ENCODE measurements at regions not wholly inside any gene's neighbourhood (a gene's known extent, or its start where the extent isn't known, plus 50 kb on each side); places are given as distances from the start of the nearest gene placed in this dataset.
A peak's percentile ranks its signal among the peaks of the same experiment; 100 is the strongest.
"Not testable (repeated sequence)": the region's sequence is repeated elsewhere in the genome, so short reads cannot be mapped to it uniquely, and the experiment has no call there.

DNA sequence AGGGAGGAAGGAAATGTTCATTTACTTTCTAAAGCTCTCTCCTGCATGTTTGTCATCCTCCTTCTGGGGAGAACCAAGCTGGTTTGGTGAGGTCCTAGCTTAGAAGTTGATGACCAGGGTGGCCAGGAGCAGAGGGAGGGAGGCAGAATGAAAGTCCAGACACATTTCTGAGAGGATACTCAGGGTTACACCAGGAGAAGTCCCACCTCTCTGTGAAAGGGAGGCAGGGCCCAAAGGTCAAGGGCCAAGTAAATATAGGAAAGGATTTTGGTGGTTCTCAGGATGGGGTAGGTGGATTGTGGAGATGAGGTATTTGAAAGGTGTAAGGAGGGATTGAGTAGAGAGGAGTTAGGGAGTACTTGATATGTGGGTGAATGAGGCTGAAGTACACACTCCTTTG lies 58.0 kb upstream of the FBXO11 start:
- DNase-seq, result no peak

GRCh38 chr2:47964722-47965434 lies 58.6 kb upstream of the FBXO11 start:
- peak in 1 of 2 experiments; percentile 13 for DNase-seq

GRCh38 chr2:47976728-47977127 lies 70.4 kb upstream of the FBXO11 start:
- DNase-seq, result not testable (repeated sequence)

GRCh38 chr2:47984041-47984440 lies 77.7 kb upstream of the FBXO11 start:
- peak in 1 of 2 experiments; percentile 24 for DNase-seq

GRCh38 chr2:47990503-47990902 lies 84.2 kb upstream of the FBXO11 start:
- DNase-seq, result no peak

DNA sequence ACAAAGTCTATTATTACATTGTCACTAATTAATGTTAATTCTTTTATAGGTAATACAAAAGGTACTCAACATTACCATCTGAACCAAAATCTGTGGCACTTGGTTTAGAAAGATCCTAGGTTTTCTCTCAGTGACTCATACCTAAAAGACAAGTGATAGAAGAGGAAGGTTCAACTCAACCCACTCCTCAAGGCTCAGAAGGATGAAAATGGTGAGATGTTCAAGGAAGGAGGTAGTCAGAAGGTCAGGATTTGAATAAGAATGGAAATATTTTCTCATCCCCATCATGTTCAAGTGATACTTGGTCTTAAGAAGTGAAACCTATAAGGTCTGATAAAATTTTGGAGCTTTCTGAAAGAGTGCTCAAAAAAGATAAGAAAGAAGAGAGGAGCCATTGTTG lies 86.4 kb upstream of the FBXO11 start:
- DNase-seq, result no peak

DNA sequence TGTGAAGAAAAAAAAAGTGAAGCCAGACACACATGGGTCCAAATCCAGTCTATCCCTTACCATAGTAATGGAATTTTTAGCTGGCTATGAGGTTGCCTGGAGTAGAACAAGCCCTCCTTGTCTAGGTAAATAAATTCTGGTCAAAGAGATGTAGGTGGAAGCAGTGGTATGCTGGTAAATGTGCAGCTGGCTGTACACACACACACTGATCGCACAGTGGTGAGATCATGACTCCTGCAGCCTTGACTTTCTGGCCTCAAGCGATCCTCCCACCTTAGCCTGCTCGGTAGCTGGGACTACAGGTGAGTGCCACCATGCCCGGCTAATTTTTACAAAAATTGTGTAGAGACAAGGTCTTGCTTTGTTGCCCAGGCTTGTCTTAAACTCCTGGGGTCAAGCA lies 90.5 kb upstream of the FBXO11 start:
- no peak for DNase-seq

DNA sequence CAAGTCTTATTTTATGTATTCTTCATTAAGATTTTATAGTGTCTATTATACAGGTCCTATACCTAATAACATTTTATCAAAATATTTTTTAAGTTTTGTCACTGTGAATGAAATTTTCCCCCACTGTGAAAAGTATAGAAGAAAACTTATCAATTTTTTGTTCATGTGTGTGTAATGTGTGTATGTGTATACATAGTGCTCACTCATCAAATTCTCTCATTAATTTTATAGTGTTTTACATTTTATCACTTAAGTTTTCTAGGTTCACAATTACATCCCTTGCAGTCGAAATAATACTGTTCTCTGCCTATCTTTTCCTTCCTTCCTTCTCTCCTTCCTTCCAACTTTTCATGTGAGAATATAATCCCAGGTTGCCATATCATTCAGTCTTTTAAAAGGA lies 93.2 kb upstream of the FBXO11 start:
- no peak for DNase-seq

GRCh38 chr2:48001498-48001897 lies 95.2 kb upstream of the FBXO11 start:
- DNase-seq, result no peak

GRCh38 chr2:48006094-48006493 lies 99.8 kb upstream of the FBXO11 start:
- DNase-seq, result no peak

DNA sequence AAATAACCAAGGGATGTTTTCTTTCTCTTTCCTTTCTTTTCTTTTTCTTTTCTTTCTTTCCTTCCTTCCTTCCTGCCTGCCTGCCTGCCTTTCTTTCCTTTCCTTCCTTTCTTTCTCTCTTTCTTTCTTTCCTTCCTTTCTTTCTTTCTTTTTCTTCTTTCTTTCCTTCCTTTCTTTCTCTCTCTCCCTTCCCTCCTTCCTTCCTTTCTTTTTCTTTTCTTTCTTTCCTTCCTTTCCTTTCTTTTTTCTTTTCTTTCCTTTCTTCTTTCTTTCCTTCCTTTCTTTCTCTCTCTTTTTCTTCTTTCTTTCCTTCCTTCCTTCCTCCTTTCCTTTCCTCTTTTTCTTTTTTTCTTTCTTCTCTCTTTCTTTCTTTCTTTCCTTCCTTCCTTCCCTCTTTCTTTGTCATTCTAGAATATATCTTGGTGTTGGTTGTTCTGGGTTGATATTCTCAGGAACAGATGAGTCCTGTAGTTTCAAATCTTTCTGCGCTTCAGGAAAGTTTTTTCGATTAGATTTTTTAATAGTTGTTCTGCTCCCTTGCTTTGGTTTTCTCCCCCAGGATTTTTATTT lies 101.5 kb upstream of the FBXO11 start:
- no peak for DNase-seq

GRCh38 chr2:48009256-48009655 lies 103.0 kb upstream of the FBXO11 start:
- DNase-seq, result no peak

- DNase-seq, result no peak
Measured at GRCh38 chr2:48015421-48015820, 109.1 kb upstream of the FBXO11 start.

GRCh38 chr2:48016225-48017019 lies 110.1 kb upstream of the FBXO11 start:
- DNase-seq, result peak in 1 of 2 experiments; percentile 6

DNA sequence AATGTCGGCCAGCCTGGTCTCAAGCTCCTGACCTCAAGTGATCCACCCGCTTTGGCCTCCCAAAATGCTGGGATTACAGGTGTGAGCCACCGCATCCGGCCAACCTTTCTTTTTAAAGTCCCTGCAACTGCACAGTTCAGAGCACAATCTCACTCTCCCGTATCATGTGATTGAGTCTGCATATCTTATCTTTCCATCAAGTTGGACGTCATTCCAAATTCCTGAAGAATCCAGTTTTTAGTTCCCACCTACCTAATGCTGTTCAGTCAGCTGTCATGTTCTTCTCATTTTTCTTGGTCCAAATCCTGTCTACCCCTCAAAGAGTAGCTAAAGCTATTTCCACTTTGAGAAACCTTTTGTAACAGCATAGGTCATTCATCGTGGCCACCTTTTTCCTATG lies 110.8 kb upstream of the FBXO11 start:
- no peak for DNase-seq

DNA sequence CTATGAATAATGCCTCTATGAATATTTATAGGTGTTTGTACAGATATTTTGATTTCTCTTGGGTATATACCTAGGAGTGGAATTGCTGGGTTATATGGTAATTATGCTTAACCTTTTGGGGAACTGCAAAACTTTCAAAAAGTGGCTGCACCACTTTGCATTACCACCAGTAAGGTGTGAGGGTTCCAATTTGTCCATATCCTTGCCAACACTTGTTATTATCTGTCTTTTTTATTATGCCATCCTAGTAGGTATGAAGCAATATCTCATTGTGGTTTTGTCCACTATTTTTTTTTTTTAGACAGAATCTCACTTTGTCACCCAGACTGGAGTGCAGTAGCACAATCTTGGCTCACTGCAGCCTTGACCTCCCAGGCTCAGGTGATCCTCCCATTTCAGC lies 112.2 kb upstream of the FBXO11 start:
- no peak for DNase-seq

- no peak for DNase-seq
Measured at GRCh38 chr2:48026865-48027264, 120.6 kb upstream of the FBXO11 start.

DNA sequence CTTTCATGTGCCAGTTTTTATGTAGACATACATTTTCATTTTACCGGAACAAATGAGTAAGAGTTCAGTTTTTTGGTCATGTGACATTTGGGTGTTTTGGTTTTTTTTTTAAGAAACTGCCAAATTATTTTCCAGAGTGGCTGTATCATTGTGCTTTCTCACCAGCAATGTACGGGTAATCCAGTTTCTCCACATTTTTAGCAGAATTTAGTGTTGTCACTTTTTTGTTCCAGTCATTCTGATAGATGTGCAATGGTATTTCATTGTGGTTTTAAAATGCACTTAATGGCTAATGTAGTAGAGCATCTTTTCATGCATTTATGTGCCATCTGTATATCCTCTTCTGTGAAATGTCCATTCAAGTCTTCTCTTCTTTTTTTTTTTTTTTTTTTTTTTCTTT lies 126.5 kb upstream of the FBXO11 start:
- DNase-seq, result no peak

DNA sequence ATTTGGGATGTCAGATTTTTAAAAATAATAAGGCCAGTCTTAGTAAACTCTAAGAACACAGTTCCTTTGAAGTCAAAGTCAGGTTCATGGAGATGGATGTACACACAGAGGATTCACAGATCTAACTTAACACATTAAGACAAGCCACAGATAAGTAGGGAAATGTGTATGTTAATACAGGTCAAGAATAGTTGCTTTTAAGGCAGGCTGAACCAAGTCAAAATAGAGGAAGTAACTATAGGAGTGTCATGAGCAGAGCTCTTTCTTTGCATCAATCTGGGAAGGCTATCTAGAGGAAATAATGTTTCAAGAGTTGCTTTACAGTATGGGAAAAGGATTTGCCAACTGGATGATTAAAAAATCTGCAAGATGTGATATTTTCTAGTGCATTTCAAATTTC lies 128.0 kb upstream of the FBXO11 start:
- no peak for DNase-seq

DNA sequence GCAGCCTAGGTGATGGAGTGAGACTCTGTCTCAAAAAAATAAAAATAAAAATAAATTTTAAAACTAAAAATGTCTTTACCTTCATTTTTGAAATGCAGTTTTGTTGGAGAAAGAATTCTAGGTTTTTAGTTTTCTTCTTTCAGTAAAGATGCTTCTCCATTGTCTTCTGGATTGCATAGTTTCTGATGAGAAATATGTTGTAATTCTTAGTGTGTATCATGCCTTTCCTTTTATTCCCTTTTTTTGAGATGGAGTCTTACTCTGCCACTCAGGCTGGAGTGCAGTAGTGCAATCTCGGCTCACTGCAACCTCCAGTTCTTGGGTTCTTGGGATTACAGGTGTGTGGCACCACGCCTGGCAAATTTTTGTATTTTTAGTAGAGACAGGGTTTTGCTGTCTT lies 130.0 kb upstream of the FBXO11 start:
- no peak for DNase-seq

DNA sequence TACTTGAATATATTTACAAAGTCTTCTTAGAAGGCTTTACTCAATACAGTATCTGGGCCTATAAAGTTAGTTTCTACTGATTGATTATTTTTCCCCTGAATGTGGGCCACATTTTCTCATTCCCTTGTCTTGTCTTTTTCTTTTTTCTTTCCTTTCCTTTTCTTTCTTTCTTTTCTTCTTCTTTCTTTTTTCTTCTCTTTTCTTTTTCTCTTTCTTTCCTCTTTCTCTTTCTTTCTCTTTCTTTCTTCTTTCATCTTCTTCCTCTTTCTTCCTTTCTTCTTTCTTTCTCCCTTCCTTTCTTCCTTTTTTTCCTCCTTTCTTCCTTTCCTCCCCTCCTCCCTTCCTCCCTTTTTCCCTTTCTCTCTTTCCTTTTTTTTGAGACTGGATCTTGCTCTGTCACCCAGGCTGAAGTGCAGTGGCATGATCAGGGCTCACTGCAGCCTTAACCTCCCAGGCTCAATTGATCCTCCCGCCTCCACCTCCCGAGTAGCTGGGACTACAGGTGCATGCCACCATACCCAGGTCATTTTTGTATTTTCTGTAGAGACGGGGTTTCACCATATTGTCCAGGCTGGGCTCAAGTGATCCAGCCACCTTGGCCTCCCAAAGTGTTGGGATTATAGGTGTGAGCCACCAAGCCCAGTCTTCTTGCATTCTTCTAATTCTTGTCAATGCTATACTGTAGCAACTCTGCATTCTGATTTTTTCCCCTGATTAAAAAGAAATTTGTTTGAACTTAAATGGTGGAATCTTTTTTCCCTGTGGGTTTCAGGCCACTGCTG lies 133.1 kb upstream of the FBXO11 start:
- no peak for DNase-seq

GRCh38 chr2:48043131-48043700 lies 136.9 kb upstream of the FBXO11 start:
- DNase-seq, result no peak

- DNase-seq, result no peak
Measured at GRCh38 chr2:48043746-48044145, 137.4 kb upstream of the FBXO11 start.

Measured in NCI-H526 (cell line).